C4-2B (cell line): ENCODE measurements at regions not wholly inside any gene's neighbourhood (a gene's known extent, or its start where the extent isn't known, plus 50 kb on each side); places are given as distances from the start of the nearest gene placed in this dataset.

ENCODE experiments used
- ZFX ChIP-seq: fragments of 450-650 bp; IDR thresholded peaks from 2 replicates; pipeline ENCODE4 v1.6.1; 2017
- TF ChIP-seq, protein P1 (sequence below): fragments of 450-650 bp; conservative IDR thresholded peaks from 2 replicates; pipeline ENCODE4 v1.5.1; 2017; ENCODE audit warnings: mild to moderate bottlenecking

DNA sequence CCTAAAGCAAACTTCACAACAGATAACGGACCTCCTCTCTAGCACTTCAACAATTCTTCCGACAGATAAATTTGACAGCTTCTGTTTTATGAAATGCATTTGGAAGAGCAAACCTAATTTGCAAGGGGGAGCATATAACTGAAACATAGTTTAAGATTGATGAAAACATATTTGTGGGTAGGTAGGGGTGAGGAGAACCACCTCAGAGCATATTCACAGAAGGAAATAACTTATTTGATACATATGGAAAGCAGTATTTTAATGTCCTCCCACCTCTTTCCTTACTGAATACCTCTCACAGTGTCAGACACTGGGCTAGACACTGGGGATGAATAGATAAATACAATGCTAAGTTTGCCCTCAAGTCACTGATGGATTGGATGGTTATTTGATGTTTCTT, 384.8 kb downstream of the MAT2B start:
- TF ChIP-seq, protein P1, sequence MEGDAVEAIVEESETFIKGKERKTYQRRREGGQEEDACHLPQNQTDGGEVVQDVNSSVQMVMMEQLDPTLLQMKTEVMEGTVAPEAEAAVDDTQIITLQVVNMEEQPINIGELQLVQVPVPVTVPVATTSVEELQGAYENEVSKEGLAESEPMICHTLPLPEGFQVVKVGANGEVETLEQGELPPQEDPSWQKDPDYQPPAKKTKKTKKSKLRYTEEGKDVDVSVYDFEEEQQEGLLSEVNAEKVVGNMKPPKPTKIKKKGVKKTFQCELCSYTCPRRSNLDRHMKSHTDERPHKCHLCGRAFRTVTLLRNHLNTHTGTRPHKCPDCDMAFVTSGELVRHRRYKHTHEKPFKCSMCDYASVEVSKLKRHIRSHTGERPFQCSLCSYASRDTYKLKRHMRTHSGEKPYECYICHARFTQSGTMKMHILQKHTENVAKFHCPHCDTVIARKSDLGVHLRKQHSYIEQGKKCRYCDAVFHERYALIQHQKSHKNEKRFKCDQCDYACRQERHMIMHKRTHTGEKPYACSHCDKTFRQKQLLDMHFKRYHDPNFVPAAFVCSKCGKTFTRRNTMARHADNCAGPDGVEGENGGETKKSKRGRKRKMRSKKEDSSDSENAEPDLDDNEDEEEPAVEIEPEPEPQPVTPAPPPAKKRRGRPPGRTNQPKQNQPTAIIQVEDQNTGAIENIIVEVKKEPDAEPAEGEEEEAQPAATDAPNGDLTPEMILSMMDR: no peak
- TF ChIP-seq ZFX: no peak
